SK-N-SH treated with all-trans-retinoic acid at 6 μM for 48 hours (cell line): ENCODE measurements at regions not wholly inside any gene's neighbourhood (a gene's known extent, or its start where the extent isn't known, plus 50 kb on each side); places are given as distances from the start of the nearest gene placed in this dataset.

Experiments
- ATAC-seq: fragments of 200-7000 bp; cut with Tn5 transposase; 3 replicates; pipeline ENCODE4 v1.9.1; 2020; ENCODE audit warnings: mild to moderate bottlenecking, moderate library complexity
- ARNTL ChIP-seq: fragments of 450-650 bp; formaldehyde crosslinking; IDR thresholded peaks from 2 replicates; pipeline ENCODE4 v1.5.0; 2020; ENCODE audit warnings: low read depth, mild to moderate bottlenecking, moderate library complexity, borderline replicate concordance
- BACH2 ChIP-seq: fragments of 250-450 bp; sonication (Bioruptor Pico); IDR thresholded peaks from 2 replicates; pipeline ENCODE4 v1.9.0; 2021; ENCODE audit warnings: mild to moderate bottlenecking, borderline replicate concordance
- CSDC2 ChIP-seq: fragments of 250-450 bp; sonication (Bioruptor Pico); IDR thresholded peaks from 2 replicates; pipeline ENCODE4 v1.5.0; 2020; ENCODE audit warnings: mild to moderate bottlenecking, moderate library complexity
- ESRRG ChIP-seq: fragments of 250-450 bp; sonication (Bioruptor Pico); IDR thresholded peaks from 2 replicates; pipeline ENCODE4 v1.6.1; 2021; ENCODE audit warnings: mild to moderate bottlenecking
- GLIS3 ChIP-seq: fragments of 250-450 bp; sonication (Bioruptor Pico); IDR thresholded peaks from 2 replicates; pipeline ENCODE4 v1.5.0; 2020; ENCODE audit warnings: mild to moderate bottlenecking, moderate library complexity
- ISL1 ChIP-seq: fragments of 250-450 bp; sonication (Bioruptor Pico); IDR thresholded peaks from 2 replicates; pipeline ENCODE4 v2.1.2; 2022; ENCODE audit warnings: mild to moderate bottlenecking, moderate library complexity
- OSR1 ChIP-seq: fragments of 250-450 bp; sonication (Bioruptor Pico); IDR thresholded peaks from 2 replicates; pipeline ENCODE4 v1.8.0; 2022; ENCODE audit warnings: moderate library complexity, mild to moderate bottlenecking, inconsistent platforms
- PPARA ChIP-seq: fragments of 250-450 bp; sonication (Bioruptor Pico); IDR thresholded peaks from 2 replicates; pipeline ENCODE4 v1.5.0; 2020; ENCODE audit warnings: mild to moderate bottlenecking, borderline replicate concordance
- RARB ChIP-seq: fragments of 250-450 bp; sonication (Bioruptor Pico); IDR thresholded peaks from 2 replicates; pipeline ENCODE4 v1.8.0; 2021; ENCODE audit warnings: mild to moderate bottlenecking, moderate library complexity
- SNAI2 ChIP-seq: fragments of 250-450 bp; sonication (Bioruptor Pico); IDR thresholded peaks from 2 replicates; pipeline ENCODE4 v1.5.0; 2020; ENCODE audit warnings: mild to moderate bottlenecking, moderate library complexity
- TCF4 ChIP-seq: fragments of 250-450 bp; sonication (Bioruptor Pico); IDR thresholded peaks from 2 replicates; pipeline ENCODE4 v1.8.0; 2021; ENCODE audit warnings: mild to moderate bottlenecking, moderate library complexity, borderline replicate concordance
- TOX ChIP-seq: fragments of 250-450 bp; sonication (Bioruptor Pico); IDR thresholded peaks from 2 replicates; pipeline ENCODE4 v1.8.0; 2021; ENCODE audit warnings: mild to moderate bottlenecking, moderate library complexity, borderline replicate concordance
- ZC3H10 ChIP-seq: fragments of 250-450 bp; sonication (Bioruptor Pico); IDR thresholded peaks from 2 replicates; pipeline ENCODE4 v1.5.1; 2021; ENCODE audit warnings: mild to moderate bottlenecking, moderate library complexity
- ZFP30 ChIP-seq: fragments of 450-650 bp; formaldehyde crosslinking; IDR thresholded peaks from 2 replicates; pipeline ENCODE4 v1.5.0; 2022; ENCODE audit warnings: mild to moderate bottlenecking, moderate library complexity
- ZNF565 ChIP-seq: fragments of 450-650 bp; formaldehyde crosslinking; conservative IDR thresholded peaks from 2 replicates; pipeline ENCODE4 v1.5.0; 2020; ENCODE audit warnings: low read depth, mild to moderate bottlenecking, moderate library complexity
- ZNF70 ChIP-seq: fragments of 450-650 bp; formaldehyde crosslinking; IDR thresholded peaks from 2 replicates; pipeline ENCODE4 v1.5.0; 2020; ENCODE audit warnings: mild to moderate bottlenecking, moderate library complexity
- ZNF8 ChIP-seq: fragments of 450-650 bp; formaldehyde crosslinking; IDR thresholded peaks from 2 replicates; pipeline ENCODE4 v1.5.0; 2020; ENCODE audit warnings: mild to moderate bottlenecking, moderate library complexity
- TF ChIP-seq, protein P1 (sequence below): fragments of 250-450 bp; sonication (Bioruptor Pico); IDR thresholded peaks from 2 replicates; pipeline ENCODE4 v1.5.0; 2020; ENCODE audit warnings: mild to moderate bottlenecking, moderate library complexity
- TF ChIP-seq, protein P2 (sequence below): fragments of 250-450 bp; sonication (Bioruptor Pico); IDR thresholded peaks from 2 replicates; pipeline ENCODE4 v1.5.1; 2021; ENCODE audit warnings: mild to moderate bottlenecking, moderate library complexity
- TF ChIP-seq, protein P3 (sequence below): fragments of 250-450 bp; sonication (Bioruptor Pico); IDR thresholded peaks from 2 replicates; pipeline ENCODE4 v1.8.0; 2020; ENCODE audit warnings: mild to moderate bottlenecking, moderate library complexity, borderline replicate concordance
- TF ChIP-seq, protein P4 (sequence below): fragments of 250-450 bp; sonication (Bioruptor Pico); IDR thresholded peaks from 2 replicates; pipeline ENCODE4 v1.5.1; 2020; ENCODE audit warnings: low read depth, mild to moderate bottlenecking, moderate library complexity
- TF ChIP-seq, protein P5 (sequence below): fragments of 250-450 bp; sonication (Bioruptor Pico); IDR thresholded peaks from 2 replicates; pipeline ENCODE4 v1.8.0; 2021; ENCODE audit warnings: low read depth, mild to moderate bottlenecking, moderate library complexity, borderline replicate concordance

DNA sequence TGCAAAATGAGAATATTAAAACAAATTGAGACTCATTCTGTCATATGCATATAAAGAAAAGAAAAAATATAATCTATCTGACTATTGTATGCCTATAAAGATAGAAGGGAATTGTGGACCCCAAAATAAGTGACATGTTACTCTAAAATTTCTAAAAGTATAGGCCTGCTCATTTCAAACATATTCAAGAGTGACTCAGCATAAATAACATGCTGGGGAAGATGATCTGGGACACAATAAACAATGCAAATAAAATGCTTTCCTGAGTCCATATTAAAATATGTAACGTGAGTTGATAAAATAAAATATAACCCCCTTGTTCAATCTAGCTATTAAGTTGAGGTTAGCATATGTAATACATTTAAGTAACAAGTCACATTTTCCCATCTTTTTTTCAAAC lies 882.0 kb upstream of the EDIL3 start:
- TF ChIP-seq OSR1 (CRISPR knock-in tag) (no peak), ZNF70 (CRISPR knock-in tag) (no peak), TCF4 (CRISPR knock-in tag) (no peak), RARB (no peak), ARNTL (CRISPR knock-in tag) (no peak), ZNF565 (CRISPR knock-in tag) (no peak), ZC3H10 (CRISPR knock-in tag) (no peak), ZFP30 (CRISPR knock-in tag) (no peak), ZNF8 (CRISPR knock-in tag) (no peak), ISL1 (CRISPR knock-in tag) (no peak), TOX (CRISPR knock-in tag) (no peak), CSDC2 (CRISPR knock-in tag) (no peak), BACH2 (CRISPR knock-in tag) (no peak), ESRRG (CRISPR knock-in tag) (no peak), PPARA (CRISPR knock-in tag) (no peak)
- TF ChIP-seq, protein P1, sequence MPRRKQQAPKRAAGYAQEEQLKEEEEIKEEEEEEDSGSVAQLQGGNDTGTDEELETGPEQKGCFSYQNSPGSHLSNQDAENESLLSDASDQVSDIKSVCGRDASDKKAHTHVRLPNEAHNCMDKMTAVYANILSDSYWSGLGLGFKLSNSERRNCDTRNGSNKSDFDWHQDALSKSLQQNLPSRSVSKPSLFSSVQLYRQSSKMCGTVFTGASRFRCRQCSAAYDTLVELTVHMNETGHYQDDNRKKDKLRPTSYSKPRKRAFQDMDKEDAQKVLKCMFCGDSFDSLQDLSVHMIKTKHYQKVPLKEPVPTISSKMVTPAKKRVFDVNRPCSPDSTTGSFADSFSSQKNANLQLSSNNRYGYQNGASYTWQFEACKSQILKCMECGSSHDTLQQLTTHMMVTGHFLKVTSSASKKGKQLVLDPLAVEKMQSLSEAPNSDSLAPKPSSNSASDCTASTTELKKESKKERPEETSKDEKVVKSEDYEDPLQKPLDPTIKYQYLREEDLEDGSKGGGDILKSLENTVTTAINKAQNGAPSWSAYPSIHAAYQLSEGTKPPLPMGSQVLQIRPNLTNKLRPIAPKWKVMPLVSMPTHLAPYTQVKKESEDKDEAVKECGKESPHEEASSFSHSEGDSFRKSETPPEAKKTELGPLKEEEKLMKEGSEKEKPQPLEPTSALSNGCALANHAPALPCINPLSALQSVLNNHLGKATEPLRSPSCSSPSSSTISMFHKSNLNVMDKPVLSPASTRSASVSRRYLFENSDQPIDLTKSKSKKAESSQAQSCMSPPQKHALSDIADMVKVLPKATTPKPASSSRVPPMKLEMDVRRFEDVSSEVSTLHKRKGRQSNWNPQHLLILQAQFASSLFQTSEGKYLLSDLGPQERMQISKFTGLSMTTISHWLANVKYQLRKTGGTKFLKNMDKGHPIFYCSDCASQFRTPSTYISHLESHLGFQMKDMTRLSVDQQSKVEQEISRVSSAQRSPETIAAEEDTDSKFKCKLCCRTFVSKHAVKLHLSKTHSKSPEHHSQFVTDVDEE (CRISPR knock-in tag): no peak
- TF ChIP-seq, protein P2, sequence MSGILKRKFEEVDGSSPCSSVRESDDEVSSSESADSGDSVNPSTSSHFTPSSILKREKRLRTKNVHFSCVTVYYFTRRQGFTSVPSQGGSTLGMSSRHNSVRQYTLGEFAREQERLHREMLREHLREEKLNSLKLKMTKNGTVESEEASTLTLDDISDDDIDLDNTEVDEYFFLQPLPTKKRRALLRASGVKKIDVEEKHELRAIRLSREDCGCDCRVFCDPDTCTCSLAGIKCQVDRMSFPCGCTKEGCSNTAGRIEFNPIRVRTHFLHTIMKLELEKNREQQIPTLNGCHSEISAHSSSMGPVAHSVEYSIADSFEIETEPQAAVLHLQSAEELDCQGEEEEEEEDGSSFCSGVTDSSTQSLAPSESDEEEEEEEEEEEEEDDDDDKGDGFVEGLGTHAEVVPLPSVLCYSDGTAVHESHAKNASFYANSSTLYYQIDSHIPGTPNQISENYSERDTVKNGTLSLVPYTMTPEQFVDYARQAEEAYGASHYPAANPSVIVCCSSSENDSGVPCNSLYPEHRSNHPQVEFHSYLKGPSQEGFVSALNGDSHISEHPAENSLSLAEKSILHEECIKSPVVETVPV (CRISPR knock-in tag): no peak
- TF ChIP-seq, protein P3, sequence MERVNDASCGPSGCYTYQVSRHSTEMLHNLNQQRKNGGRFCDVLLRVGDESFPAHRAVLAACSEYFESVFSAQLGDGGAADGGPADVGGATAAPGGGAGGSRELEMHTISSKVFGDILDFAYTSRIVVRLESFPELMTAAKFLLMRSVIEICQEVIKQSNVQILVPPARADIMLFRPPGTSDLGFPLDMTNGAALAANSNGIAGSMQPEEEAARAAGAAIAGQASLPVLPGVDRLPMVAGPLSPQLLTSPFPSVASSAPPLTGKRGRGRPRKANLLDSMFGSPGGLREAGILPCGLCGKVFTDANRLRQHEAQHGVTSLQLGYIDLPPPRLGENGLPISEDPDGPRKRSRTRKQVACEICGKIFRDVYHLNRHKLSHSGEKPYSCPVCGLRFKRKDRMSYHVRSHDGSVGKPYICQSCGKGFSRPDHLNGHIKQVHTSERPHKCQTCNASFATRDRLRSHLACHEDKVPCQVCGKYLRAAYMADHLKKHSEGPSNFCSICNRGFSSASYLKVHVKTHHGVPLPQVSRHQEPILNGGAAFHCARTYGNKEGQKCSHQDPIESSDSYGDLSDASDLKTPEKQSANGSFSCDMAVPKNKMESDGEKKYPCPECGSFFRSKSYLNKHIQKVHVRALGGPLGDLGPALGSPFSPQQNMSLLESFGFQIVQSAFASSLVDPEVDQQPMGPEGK (CRISPR knock-in tag): no peak
- TF ChIP-seq, protein P4, sequence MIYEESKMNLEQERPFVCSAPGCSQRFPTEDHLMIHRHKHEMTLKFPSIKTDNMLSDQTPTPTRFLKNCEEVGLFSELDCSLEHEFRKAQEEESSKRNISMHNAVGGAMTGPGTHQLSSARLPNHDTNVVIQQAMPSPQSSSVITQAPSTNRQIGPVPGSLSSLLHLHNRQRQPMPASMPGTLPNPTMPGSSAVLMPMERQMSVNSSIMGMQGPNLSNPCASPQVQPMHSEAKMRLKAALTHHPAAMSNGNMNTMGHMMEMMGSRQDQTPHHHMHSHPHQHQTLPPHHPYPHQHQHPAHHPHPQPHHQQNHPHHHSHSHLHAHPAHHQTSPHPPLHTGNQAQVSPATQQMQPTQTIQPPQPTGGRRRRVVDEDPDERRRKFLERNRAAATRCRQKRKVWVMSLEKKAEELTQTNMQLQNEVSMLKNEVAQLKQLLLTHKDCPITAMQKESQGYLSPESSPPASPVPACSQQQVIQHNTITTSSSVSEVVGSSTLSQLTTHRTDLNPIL: no peak
- ATAC-seq: no peak

DNA sequence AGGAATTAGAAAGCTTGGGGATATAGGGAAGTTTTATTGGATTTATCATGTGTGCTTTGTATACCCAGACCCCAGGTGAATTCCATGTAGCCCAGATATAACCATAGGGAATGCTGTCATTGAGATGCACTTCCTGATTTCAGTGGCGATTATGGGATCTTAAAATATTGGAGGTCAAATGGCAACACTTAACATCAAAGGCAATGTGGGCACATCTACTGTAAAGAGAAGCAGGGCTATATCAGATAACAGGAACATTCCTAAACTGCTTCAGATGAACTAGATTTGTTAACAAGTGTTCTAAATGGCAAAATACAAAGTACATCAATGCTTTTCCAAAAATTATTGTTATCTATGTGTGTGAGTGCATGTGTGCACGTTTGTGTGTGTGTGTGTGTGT lies 883.5 kb upstream of the EDIL3 start:
- TF ChIP-seq, protein P3 (CRISPR knock-in tag): no peak
- TF ChIP-seq, protein P4: no peak
- TF ChIP-seq ZC3H10 (CRISPR knock-in tag) (no peak), ESRRG (CRISPR knock-in tag) (no peak), CSDC2 (CRISPR knock-in tag) (no peak), GLIS3 (CRISPR knock-in tag) (no peak), ARNTL (CRISPR knock-in tag) (no peak), OSR1 (CRISPR knock-in tag) (no peak), TCF4 (CRISPR knock-in tag) (no peak), SNAI2 (CRISPR knock-in tag) (no peak), ISL1 (CRISPR knock-in tag) (no peak), ZNF70 (CRISPR knock-in tag) (no peak), PPARA (CRISPR knock-in tag) (no peak)
- TF ChIP-seq, protein P5, sequence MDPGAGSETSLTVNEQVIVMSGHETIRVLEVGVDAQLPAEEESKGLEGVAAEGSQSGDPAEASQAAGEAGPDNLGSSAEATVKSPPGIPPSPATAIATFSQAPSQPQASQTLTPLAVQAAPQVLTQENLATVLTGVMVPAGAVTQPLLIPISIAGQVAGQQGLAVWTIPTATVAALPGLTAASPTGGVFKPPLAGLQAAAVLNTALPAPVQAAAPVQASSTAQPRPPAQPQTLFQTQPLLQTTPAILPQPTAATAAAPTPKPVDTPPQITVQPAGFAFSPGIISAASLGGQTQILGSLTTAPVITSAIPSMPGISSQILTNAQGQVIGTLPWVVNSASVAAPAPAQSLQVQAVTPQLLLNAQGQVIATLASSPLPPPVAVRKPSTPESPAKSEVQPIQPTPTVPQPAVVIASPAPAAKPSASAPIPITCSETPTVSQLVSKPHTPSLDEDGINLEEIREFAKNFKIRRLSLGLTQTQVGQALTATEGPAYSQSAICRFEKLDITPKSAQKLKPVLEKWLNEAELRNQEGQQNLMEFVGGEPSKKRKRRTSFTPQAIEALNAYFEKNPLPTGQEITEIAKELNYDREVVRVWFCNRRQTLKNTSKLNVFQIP (CRISPR knock-in tag): no peak
- TF ChIP-seq, protein P2 (CRISPR knock-in tag): no peak
- ATAC-seq: no peak
